C4-2B (cell line): ENCODE measurements at regions not wholly inside any gene's neighbourhood (a gene's known extent, or its start where the extent isn't known, plus 50 kb on each side); places are given as distances from the start of the nearest gene placed in this dataset.

Experiments used
- H3K27ac ChIP-seq: fragments of 450-650 bp; 2 replicates; pipeline ENCODE4 v1.5.1; 2017
- CTCF ChIP-seq: fragments of 450-650 bp; conservative IDR thresholded peaks from 2 replicates; pipeline ENCODE4 v1.5.1; 2017; ENCODE audit warnings: mild to moderate bottlenecking
- ZFX ChIP-seq: fragments of 450-650 bp; IDR thresholded peaks from 2 replicates; pipeline ENCODE4 v1.6.1; 2017

DNA sequence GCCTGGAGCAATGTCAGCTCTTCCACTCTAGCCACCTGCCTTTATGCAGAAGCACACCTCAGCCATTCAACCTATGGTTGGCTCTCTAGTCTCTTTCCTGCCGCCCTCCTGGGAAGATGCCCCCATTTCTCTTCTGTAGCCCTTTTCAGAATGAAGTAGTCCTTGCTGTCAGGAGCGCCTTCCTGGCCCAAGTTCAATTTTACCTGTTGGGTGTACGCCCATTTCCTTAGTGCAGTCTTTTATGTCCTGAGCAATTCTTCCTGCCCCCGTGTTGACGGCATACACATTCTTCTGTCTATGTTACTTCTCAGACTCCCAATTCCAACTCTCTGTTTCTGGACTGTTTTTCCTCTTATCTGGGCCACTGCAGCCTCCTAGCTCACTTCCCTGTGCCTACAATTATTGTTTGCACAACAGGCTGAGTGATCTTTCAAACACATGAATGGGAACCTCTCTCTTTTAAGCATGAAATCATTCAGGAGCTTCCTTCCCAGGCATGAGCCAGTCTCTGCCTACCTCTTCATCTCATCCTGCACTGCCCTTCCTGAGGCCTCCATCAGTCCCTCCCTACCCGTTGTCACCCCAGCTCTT, 389.2 kb downstream of the CD83 start:
- no peak for TF ChIP-seq CTCF
- no peak for TF ChIP-seq ZFX
- no peak overlapping the region; the same call in 1 of the 2 replicates for H3K27ac ChIP-seq

GRCh38 chr6:14509120-14509519, 391.5 kb downstream of the CD83 start:
- TF ChIP-seq ZFX (no peak), CTCF (no peak)
- no peak overlapping the region for H3K27ac ChIP-seq

- TF ChIP-seq CTCF: peak; percentile 20
- TF ChIP-seq ZFX: no peak
- H3K27ac ChIP-seq: no peak overlapping the region
Observed at GRCh38 chr6:14510038-14510437, 392.5 kb downstream of the CD83 start.

DNA sequence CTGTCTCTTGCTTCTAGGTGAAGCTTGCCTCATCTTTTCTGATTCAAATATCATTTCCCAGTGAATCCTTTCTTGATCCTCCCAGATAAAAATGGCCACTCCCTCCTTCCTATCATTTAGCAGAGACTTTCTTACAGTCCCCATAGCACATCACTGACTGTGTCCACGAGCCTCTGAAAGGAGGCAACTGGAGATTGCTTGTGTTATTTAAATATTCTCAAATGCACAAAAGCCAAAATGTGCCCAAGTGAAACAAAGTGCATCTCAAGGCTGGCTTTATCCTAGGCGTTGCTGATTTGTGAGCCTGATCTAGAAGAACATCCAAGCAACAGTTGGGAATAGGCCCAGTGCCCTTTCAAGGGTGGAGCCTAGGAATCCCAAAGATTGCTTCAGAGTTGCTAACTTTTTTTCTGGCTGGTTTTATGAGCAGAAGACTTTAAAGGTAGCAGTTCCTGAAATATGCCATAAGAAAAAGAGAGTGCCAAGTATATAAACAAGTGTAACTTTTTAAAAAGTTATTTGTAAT, 393.6 kb downstream of the CD83 start:
- TF ChIP-seq CTCF: no peak
- TF ChIP-seq ZFX: no peak
- H3K27ac ChIP-seq: no peak overlapping the region

GRCh38 chr6:14512246-14512645, 394.7 kb downstream of the CD83 start:
- TF ChIP-seq ZFX (no peak), CTCF (no peak)

GRCh38 chr6:14513496-14514393, 396.2 kb downstream of the CD83 start:
- no peak for TF ChIP-seq CTCF
- no peak for TF ChIP-seq ZFX
- H3K27ac ChIP-seq: no peak overlapping the region

More at GRCh38 chr6:14512246-14512645, 394.7 kb downstream of the CD83 start:
- no peak overlapping the region for H3K27ac ChIP-seq

DNA sequence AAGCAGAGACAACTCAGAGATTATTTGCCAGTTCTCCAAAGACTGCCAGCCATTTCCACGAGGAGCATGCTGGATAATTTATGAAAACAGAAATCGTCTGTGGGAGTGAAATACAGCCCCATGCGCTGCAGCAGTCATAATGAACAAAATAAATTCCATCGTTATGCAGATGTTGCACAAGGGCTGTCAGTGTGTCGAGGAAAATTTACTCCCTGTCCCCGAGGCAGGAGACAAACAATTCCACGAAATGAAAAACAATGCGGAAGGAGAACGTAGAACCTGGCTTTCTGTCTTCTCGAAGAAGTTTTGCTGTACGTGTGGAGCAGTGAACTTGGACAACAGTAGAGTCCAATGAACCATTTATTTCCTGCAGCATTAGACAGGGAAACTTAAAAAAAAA, 399.4 kb downstream of the CD83 start:
- TF ChIP-seq CTCF: no peak
- no peak for TF ChIP-seq ZFX
- no peak overlapping the region for H3K27ac ChIP-seq
